ENCODE measurements at regions not wholly inside any gene's neighbourhood (a gene's known extent, or its start where the extent isn't known, plus 50 kb on each side); places are given as distances from the start of the nearest gene placed in this dataset.
"Not testable (repeated sequence)": the region's sequence is repeated elsewhere in the genome, so short reads cannot be mapped to it uniquely, and the experiment has no call there.

DNA sequence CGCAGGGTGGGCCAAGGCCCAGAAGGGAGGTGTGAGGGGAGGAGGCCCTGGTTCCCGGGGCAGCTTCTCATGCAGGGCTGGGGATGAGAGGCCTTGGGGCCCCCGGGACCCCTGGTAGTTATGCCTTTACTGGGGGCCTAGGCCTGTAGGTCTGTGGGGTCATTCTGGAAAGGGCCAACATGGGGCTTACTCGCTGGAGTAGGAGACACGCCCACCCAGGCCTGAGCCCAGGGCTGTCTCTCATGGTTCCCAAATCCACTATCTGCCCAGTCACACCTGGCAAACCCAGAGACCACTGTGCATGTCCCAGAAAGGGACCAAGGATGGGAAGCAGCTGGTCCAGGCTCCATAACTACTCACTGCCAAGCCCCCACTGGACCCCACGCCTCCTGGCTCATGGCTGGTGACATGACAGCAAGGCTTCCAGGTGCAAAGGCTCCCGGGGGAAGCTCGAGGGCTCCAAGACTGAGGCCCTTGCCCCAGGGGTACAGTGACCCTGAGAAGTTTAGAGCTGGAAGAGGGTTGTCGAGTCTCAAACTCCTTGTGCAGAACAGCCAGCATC, 64.2 kb upstream of the ATP12A start:
- TF ChIP-seq, protein P1, sequence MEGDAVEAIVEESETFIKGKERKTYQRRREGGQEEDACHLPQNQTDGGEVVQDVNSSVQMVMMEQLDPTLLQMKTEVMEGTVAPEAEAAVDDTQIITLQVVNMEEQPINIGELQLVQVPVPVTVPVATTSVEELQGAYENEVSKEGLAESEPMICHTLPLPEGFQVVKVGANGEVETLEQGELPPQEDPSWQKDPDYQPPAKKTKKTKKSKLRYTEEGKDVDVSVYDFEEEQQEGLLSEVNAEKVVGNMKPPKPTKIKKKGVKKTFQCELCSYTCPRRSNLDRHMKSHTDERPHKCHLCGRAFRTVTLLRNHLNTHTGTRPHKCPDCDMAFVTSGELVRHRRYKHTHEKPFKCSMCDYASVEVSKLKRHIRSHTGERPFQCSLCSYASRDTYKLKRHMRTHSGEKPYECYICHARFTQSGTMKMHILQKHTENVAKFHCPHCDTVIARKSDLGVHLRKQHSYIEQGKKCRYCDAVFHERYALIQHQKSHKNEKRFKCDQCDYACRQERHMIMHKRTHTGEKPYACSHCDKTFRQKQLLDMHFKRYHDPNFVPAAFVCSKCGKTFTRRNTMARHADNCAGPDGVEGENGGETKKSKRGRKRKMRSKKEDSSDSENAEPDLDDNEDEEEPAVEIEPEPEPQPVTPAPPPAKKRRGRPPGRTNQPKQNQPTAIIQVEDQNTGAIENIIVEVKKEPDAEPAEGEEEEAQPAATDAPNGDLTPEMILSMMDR (conservative IDR thresholded peaks at IDR 0.05), result no peak
- no peak for TF ChIP-seq ZFX (IDR thresholded peaks at IDR 0.05)
- no peak overlapping the region for H3K27ac ChIP-seq

- TF ChIP-seq ZFX (IDR thresholded peaks at IDR 0.05), result no peak
- TF ChIP-seq, protein P1 (conservative IDR thresholded peaks at IDR 0.05), result no peak
- no peak overlapping the region for H3K27ac ChIP-seq
Measured at GRCh38 chr13:24616514-24616913, 63.7 kb upstream of the ATP12A start.

- TF ChIP-seq, protein P1 (conservative IDR thresholded peaks at IDR 0.05), result no peak
- no peak for TF ChIP-seq ZFX (IDR thresholded peaks at IDR 0.05)
- no peak overlapping the region for H3K27ac ChIP-seq
Measured at GRCh38 chr13:24617256-24618010, 62.8 kb upstream of the ATP12A start.

- no peak overlapping the region for H3K27ac ChIP-seq
- TF ChIP-seq ZFX (IDR thresholded peaks at IDR 0.05), result no peak
- TF ChIP-seq, protein P1 (conservative IDR thresholded peaks at IDR 0.05), result no peak
Measured at GRCh38 chr13:24618011-24618955, 61.9 kb upstream of the ATP12A start.

GRCh38 chr13:24619282-24619681, 60.9 kb upstream of the ATP12A start:
- no peak for TF ChIP-seq ZFX (IDR thresholded peaks at IDR 0.05)
- TF ChIP-seq, protein P1 (conservative IDR thresholded peaks at IDR 0.05), result no peak
- no peak overlapping the region for H3K27ac ChIP-seq

DNA sequence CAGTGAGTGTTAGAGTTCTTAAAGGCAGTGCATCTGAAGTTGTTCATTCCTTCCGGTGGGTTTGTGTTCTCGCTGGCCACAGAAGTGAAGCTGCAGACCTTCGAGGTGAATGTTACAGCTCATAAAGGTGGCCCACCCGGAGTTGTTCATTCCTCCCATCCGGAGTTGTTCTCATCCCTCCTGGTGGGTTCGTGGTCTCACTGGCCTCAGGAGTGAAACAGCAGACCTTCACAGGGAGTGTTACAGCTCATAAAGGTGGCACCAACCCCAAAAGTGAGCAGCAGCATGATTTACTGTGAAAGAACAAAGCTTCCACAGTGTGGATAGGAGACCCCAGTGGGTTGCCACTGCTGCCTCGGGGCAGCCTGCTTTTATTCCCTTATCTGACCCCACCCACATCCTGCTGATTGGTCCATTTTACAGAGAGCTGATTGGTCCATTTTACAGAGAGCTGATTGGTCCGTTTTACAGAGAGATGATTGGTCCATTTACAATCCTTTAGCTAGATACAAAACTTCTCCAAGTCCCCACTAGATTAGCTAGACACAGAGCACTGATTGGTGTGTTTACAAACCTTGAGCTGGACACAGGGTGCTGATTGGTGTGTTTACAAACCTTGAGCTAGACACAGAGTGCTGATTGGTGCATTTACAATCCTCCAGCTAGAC, 57.6 kb upstream of the ATP12A start:
- H3K27ac ChIP-seq, result not testable (repeated sequence)

DNA sequence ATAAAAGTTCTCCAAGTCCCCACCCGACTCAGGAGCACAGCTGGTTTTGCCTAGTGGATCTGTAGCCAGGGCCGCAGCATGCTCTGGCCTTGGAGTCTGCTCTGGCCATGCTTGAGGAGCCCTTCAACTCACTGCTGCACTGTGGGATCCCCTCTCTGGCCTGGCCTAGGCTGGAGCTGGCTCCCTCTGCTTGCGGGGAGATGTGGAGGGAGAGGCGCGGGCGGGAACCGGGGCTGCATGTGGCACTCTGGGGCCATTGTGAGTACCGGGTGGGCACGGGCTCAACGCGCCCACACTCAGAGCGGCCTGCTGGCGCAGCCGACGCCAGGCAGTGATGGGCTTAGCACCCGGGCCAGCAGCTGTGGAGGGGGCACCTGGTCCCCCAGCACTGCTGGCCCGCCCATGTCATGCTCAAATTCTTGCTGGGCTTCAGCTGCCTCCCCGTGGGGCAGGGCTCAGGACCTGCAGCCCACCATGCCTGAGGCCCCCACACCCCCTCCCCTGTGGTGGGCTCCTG, 57.0 kb upstream of the ATP12A start:
- TF ChIP-seq ZFX (IDR thresholded peaks at IDR 0.05), result no peak
- TF ChIP-seq, protein P1 (conservative IDR thresholded peaks at IDR 0.05), result no peak
- no peak overlapping the region for H3K27ac ChIP-seq
